Panc1 (cell line): ENCODE measurements at regions not wholly inside any gene's neighbourhood (a gene's known extent, or its start where the extent isn't known, plus 50 kb on each side); places are given as distances from the start of the nearest gene placed in this dataset.

Experiments used
- POLR2AphosphoS5 ChIP-seq: IDR thresholded peaks from 2 replicates; pipeline ENCODE4 v1.6.1; 2012; ENCODE audit warnings: mild to moderate bottlenecking, low read depth, low read length, moderate library complexity
- TF ChIP-seq, protein P1 (sequence below): fragments of 450-650 bp; IDR thresholded peaks from 2 replicates; pipeline ENCODE4 v1.5.1; 2017; ENCODE audit warnings: mild to moderate bottlenecking

- TF ChIP-seq, protein P1, sequence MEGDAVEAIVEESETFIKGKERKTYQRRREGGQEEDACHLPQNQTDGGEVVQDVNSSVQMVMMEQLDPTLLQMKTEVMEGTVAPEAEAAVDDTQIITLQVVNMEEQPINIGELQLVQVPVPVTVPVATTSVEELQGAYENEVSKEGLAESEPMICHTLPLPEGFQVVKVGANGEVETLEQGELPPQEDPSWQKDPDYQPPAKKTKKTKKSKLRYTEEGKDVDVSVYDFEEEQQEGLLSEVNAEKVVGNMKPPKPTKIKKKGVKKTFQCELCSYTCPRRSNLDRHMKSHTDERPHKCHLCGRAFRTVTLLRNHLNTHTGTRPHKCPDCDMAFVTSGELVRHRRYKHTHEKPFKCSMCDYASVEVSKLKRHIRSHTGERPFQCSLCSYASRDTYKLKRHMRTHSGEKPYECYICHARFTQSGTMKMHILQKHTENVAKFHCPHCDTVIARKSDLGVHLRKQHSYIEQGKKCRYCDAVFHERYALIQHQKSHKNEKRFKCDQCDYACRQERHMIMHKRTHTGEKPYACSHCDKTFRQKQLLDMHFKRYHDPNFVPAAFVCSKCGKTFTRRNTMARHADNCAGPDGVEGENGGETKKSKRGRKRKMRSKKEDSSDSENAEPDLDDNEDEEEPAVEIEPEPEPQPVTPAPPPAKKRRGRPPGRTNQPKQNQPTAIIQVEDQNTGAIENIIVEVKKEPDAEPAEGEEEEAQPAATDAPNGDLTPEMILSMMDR = no peak
- no peak for TF ChIP-seq POLR2AphosphoS5
Observed at GRCh38 chr17:77765292-77765691, 193.2 kb upstream of the TNRC6C start.
